GM21576 (cell line): ENCODE measurements at regions not wholly inside any gene's neighbourhood (a gene's known extent, or its start where the extent isn't known, plus 50 kb on each side); places are given as distances from the start of the nearest gene placed in this dataset.

Experiments used
- ATAC-seq: cut with Tn5 transposase; IDR thresholded peaks from one replicate; pipeline ENCODE4 v1.9.1; 2021; ENCODE audit warnings: mild to moderate bottlenecking, moderate library complexity; ENCODE audit not compliant: unreplicated experiment

DNA sequence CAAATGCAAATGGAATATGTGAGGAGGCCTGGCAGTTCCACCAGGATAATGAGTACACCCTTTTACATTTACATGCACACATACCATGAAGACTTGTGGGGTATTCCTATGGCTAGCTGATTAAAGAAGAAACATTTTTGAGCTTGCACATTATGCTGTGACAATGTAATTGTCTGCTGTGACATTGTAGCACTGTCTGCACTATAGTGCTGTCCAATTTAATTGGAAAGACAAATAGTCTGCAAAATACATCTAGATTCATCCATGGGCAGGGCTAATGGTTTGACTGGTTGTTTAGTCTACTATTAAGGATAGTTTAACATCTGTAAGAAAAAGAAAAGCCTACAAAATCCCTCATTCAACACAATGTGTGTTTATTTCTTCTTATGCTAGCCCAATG is 1005.6 kb upstream of the LRFN5 start:
- no peak for ATAC-seq

DNA sequence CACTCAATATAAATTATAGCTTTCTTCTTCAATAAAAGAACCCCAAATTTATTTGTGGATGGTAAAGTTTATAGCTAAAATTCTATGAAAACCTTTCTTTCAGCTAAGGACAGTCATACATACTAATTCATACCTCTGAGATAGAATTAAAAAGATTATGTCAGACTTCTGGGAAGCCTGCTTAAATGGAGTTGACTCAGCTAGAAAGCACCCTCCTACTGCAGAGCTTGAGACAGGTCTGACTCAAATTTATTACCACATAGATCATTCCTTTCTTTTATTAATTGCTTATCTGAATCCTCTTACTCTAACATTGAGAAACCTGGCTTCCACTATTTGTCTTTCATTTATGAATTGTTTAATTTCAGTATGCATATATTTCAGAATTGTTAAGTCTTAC is 1007.0 kb upstream of the LRFN5 start:
- ATAC-seq = no peak

DNA sequence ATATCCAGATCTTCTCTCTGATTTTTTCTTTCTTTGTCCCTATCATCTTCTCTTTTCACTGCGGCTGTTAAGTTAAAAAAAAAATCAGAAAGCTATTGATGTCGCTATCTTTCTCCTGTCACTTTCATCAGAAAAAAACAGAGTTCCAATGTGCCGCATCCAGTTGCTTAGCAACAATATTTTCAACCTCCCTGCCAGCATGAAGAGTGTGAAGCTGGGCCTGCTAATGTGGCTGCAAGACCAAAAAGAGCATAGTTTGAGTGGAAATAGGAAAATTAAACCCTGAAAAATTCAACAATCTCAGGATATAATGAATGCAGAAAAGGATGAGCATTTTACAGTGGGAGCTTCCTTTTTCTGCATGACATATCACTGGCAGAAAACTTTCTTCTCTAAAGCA is 1025.4 kb upstream of the LRFN5 start:
- ATAC-seq = no peak

DNA sequence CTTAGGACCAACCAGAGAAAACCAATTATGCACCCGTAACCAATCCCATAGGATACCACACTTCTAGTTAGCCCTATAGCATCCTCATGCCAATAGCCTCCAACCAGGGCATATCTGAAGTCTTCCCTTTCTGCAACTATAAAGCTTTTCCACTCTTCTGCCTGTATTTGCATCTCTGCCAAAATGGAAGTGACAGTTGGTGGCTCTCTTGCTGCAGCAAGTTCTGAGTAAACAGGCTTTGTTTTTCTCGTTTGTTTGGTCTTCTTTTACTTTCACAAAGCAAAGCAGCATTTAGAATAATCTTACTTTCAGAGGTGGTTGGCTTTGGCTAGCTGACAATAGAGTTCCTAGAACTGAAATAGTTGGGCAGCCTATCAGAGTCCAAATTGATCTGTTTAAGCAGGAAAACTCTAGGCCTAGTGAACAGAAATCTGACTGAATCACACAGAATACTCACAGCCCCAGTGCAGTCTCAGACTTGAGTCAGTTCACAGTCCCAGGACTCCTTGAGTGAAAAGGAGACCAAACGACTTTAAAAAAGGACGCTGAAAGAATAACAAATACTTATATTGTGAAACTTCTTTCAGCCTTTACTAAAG is 1029.7 kb upstream of the LRFN5 start:
- no peak for ATAC-seq

DNA sequence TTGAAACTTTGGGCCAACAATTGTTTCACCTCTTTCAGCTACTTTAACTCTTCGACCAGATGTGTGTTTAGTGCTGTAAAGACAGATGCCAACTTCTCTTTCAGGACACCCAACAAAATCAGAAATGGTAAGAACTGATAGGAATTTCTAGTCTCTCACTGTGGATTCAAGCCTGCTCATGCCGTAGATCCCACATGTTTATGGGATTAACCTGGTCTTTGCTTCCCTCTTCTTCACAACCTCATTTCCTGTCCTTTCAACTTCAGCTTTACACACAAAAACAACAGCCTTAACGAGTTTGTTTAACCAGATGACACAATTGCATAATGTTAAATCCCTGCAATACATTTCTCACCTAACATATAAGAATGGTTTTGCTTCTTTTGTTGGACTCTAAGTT is 1031.9 kb upstream of the LRFN5 start:
- no peak for ATAC-seq

DNA sequence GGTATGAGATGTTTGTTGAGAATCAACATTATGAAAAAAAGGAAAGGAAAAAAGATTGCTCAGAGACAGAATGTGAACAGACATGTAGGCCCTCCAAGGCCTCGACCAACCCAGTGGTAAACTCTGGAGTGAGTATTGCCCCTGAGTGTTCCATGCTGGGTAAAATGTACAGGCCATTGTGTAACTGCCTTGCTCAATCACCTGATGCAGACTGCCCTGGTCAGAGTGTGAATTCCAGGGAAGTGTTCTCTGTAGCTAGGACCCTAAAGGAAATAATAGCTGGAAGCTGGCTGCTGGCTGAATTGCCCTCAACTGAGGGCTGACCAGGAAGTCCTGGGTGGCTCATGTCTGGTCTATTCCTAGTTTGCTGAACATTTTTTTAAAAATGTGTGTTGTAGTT is 1081.4 kb upstream of the LRFN5 start:
- ATAC-seq = no peak

DNA sequence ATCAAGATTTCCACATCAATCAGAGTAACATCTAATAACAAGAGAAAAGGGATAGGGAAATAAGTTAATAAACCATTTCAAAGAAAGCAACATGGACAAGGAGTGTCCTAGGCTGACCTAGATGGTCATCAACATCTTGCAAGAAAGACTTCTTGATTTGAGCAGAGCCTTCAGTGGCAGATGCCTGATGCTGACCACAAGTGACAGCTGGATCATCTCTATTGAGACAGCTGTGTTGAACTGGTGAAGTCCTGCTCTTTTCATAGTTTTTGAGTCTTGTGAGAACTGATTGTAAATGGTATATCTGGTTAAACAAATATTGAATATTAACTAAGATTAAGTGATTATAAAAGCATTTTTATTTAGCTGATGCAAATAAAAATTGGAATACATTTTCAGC is 1083.6 kb upstream of the LRFN5 start:
- ATAC-seq = no peak

DNA sequence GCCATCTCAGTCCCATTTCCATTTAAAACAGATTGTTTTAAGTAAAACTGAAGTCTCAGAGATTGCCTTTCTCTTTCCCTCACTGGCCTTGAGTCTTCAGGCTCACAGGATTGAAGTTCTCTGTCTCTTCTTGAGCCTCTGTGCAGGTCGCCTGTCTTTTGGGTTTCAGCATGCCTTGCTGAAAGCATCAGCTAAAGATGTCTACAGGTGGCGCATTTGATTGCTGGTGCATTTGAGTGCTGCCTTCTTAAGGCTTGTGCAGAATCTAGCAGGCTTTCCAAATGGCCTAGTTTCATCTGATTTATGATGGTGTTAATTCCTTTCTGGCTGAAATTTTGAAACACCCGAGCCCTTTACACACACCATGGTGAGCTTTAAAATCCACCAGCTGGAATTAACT is 1062.2 kb upstream of the FBXO33 start:
- no peak for ATAC-seq

DNA sequence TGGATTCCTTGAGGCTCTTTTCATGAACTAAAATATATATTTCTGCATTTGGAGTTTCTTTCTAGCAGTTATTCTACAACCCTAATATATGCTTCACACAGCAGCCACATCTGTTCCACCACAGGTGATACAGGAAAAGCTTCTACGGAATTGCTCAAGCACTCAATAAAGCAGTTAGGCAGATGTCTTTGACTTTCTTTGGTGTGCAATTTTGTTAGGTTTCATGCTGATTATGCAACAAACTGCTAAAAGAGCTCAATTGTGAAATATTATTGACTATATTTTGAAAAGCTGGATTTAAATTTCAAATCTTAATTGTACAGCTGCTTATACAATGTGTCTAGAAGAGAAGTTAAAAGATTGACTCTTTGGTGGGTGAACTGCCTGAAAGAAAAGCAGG is 1055.6 kb upstream of the FBXO33 start:
- ATAC-seq = no peak

DNA sequence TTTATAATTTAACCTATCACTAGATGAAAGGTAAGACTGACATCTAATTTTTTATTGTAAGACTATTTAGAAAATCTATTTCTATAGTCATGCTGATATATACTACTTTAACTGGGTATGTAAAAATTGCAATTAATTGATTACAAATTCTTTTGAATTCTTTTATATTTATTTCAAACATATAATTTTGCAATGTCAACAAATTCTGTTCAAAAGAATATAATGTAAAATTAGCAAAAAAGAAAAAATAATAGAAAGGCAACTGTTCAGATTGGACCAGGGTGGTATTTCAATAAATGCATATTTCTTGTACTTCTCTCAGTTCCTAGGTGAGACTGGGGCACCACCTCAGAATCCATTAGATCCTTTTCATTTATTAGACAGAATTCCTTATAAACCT is 1053.5 kb upstream of the FBXO33 start:
- ATAC-seq = no peak

DNA sequence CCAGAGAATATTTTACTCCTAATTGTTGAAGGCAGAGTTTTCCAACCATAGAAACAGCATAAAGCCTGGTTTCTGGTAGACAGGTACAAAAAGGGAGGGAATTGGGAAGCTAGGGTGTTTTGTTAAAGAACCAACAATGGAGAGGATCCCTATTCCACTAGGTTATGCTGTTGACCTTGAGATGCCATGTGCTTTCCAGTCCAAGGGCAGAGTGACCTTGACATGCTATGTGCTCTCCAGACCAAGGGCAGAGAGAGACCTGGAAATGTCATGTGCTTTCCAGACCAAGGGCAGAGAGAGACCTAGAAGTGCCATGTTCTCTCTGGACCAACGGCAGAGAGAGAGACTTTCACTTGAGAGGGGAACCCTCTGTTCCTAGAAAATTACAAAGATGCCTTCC is 1043.8 kb upstream of the FBXO33 start:
- ATAC-seq = no peak

DNA sequence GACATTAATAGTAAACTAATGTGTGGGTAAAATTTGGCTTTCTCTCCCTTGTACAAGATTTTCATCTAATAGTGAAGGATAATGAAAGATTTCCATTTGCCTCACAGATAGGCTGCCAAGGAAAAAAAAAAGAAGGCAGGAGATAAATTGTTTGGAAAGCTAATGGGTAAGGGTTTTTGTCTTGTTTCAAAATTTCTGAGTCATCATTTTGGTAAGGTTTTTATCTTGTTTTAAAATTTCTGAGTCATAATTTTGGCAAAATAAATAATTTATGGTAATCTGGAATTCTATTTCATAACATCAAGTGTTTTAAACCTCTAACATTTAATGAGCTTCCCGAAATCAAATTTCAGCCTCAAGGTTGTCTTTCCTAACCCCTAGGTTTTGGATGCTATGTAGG is 1035.7 kb upstream of the FBXO33 start:
- no peak for ATAC-seq

DNA sequence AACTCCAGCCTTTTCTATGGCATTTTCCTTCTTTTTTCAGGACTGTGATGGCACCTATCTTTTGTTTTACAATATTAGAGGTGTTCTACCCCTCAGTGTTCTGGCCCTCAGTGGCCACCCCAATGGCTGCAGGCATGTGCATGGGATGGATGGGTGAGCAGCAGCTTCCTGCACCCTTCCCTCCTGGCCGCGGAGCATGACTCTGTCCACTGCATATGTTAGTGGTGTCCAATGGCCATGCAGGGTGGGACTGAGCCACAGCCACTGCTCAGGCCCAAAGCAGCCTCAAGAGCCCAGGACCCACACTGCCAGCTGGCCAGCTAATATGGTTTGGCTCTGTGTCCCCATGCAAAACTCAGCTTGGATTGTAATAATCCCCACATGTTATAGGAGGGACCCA is 1032.3 kb upstream of the FBXO33 start:
- no peak for ATAC-seq

DNA sequence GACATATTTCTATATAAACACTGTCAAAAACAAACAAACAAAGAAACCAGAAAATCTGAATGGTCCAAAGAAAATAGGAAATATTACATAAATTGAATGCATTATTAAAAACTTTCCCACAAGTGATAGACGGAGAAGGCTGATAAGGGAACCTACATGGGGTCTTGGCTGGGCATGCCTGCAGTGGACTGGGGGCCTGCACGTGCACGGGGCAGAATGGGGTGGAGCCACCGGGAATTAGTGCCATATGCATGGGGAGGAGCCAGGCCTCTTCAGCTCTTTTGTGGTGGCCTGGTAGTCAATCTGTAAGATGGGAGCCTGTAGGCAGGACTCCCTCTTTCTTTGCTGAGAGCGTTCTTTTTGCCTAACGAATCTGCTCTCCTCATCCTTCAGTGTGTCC is 1031.7 kb upstream of the FBXO33 start:
- ATAC-seq = no peak

DNA sequence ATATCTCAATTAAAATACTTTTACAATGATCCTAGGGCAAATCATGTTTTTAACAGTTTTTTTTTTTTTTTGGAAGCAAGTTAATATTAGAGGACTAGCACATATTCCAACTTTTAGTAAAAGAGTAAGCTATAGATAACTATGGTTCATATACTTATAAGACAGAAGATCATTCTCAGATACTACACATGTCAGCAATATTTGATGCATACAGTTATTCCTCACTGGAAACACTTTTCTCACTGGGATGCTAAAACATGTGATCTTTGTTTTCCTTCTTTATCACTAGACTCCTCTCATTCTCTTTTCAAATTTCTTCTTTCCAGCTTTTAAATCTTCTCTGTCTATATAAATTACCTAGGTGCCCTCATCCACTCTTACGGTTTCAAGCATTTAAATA is 1020.4 kb upstream of the FBXO33 start:
- no peak for ATAC-seq

DNA sequence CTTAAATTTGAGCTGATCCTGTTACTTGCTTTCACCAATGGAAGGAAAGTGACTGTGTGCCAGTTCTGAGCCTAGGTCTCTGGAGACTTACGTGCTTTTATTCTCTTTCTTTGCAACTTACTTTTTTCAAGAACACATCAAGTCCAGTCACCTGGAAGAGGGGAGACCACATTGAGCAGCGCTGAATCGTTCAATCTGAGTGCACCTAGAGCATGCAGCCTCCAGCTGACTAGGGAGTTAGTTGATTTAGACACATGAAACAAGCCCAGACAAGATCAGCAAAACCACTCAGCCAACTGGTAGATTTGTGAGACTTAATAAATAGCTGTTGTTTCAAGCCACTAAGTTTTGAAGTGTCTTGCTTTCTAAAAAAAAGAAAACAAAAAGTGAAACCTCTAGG is 1014.8 kb upstream of the FBXO33 start:
- ATAC-seq = no peak

DNA sequence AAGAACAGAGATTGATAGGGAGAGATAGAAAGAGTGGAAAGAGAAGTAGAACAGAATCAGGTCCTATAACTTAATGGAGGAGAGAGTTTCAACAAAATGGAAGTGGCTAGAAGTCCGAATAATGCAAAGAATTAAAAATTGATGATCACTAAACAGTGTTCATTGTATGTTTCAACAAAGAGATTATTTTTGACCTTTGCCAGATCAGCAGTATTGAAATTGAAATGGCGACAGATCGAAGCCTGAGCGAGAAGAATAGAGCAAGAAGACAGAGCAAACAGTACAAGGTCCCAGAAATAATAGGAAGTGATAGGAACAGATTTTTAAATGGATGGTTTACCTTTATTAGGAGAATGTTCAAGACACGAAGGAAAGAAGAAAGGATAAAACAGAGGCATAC is 1012.8 kb upstream of the FBXO33 start:
- ATAC-seq = no peak

DNA sequence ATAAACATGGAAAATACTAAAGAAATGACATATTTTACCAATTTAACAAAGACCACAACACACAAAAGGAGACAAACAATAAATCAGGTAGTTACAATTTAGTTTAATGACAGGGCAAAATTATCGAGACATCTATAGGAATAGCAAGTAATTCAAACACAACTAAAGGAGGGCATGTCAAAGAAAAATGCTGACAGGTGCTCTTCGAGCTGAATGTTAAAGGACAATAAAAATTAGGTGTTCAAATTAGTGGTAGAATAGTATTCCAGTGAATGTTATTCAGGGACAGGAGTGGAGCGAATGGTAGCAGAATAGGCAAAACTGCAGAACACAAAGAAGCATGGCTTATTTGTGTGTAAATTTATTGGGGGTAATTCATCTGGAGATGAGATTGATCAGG is 1004.3 kb upstream of the FBXO33 start:
- ATAC-seq = no peak

DNA sequence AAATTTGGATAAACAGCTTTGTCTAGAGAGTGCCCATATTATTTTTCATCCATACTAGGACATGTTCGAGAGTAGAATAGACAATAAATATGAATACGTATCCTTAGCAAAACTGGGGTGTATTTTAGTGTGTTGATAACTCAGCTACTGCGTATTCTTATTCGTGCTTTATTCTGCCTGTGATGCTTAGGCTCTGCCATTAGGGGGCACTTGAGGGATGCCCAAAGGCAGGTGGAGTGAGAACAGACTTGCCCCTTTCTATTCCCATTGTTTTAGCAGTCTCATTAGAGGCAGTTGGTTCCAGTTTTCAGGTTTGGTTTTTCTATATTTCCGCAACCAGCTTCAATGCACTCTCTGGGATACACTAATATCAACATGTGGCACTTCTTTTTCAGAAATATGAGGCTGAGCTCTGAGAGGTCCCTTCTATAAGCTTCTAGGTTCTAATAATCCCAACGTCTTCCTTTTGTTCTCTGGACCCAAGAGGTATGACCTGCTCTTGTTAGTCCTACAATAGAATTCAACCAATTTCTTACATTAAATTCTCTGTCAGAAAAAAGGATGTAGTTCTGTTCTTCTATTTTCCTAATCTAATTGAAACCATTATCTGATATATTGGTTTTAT is 985.7 kb upstream of the FBXO33 start:
- ATAC-seq = no peak

DNA sequence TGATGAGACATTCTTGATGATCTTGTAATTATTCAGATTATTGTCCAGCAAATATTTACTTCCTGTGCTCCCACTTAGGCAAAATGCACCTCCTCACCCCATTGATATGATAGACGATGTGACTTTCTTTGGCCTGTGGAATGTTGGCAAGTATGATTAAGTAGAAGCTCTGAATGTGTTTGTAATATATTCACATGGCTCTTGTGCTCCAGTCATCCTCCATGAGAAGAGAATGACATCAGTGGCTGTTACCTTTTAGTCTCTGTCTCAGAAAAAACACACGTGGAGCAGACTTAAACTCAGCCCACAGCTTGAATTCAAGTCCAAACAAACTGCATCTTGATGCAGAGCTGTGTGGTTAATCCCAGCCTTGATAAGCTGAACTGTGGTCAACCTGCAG is 984.3 kb upstream of the FBXO33 start:
- no peak for ATAC-seq

DNA sequence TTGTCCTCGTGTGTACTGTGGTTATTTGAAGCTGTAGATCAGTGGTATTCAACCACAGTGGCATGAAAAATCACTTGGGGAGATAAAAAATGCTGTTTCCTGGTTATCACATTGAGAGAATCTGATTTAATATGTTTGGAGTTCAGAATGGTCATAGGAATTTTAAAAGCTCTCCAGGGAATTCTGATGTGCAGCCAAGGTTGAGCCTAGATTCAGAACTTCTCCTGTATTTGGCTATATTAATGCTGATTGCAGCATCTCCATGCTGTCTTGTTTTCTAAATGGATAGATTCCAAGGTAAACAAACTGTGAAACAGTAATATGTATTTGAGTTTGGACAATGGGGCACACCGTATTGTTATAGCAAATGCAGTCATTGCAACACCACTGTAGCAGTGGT is 982.2 kb upstream of the FBXO33 start:
- no peak for ATAC-seq

DNA sequence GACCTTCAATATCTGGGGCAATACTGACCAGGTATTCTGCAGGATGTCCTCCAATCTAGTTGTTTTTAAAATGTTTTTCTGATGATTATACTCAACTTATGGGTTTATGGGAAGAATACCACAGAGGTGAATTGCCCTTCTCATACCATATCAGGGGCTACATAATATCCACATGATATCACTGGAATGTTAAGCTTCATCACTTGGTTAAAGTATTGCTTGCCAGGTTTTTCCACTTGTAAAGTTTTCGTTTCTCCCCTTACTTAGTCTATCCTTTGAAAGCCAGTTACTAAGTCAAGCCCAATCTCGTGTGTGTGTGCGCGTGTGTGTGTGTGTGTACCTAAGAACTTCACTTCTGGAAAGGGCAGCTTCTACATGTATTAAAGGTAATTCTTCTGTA is 980.9 kb upstream of the FBXO33 start:
- ATAC-seq = no peak

DNA sequence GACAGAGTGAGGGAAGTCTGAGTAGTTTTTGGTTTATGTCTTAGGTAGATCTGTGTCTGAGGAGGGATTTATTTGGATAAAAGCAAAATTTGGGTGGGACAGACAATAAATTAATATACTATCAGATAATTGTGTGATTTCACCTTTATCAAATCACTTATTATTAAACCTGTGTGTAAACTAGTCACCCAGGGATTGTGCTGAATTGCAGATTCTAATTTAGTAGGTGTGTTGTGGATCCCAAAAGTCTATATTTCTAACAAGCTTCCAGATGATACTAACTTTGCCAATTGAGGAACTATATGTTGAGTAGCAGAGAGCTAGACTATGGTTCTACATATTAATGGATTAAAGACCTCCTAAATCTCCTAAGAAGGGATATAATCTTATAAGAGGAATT is 978.5 kb upstream of the FBXO33 start:
- ATAC-seq = no peak
